Activated CD4-positive, alpha-beta T cell treated with anti-CD3 and anti-CD28 coated beads, Interleukin-2, amount 10 ng/mL, durations not matched to agents 7 days and 5 days (primary cell): ENCODE measurements at regions not wholly inside any gene's neighbourhood (a gene's known extent, or its start where the extent isn't known, plus 50 kb on each side); places are given as distances from the start of the nearest gene placed in this dataset.

Experiments used
- CTCF ChIA-PET: fragments of 350-600 bp; sonication (Branson Sonifier 250); formaldehyde crosslinking; loops from one replicate; lab custom pipeline; 2021; ENCODE audit warnings: antibody characterized with exemption; lab: Charles Lee
- POLR2A ChIA-PET: fragments of 350-600 bp; sonication (Branson Sonifier 250); formaldehyde crosslinking; loops from one replicate; lab custom pipeline; 2021; ENCODE audit warnings: antibody characterized with exemption; lab: Charles Lee
- DNase-seq: peaks from one replicate; pipeline ENCODE4 v3.0.0-alpha.2; 2020
- H3K27ac Mint-ChIP-seq: one replicate; pipeline ENCODE4 v1.8.0; 2021; ENCODE audit warnings: mild to moderate bottlenecking, moderate library complexity, mixed read lengths
- H3K27me3 Mint-ChIP-seq: one replicate; pipeline ENCODE4 v1.8.0; 2021; ENCODE audit warnings: mixed read lengths
- H3K36me3 Mint-ChIP-seq: one replicate; pipeline ENCODE4 v1.8.0; 2021; ENCODE audit warnings: low read depth, mixed read lengths
- H3K4me1 Mint-ChIP-seq: one replicate; pipeline ENCODE4 v1.8.0; 2021; ENCODE audit warnings: mixed read lengths
- H3K4me3 Mint-ChIP-seq: one replicate; pipeline ENCODE4 v1.8.0; 2021; ENCODE audit warnings: mild to moderate bottlenecking, moderate library complexity, mixed read lengths
- H3K9me3 Mint-ChIP-seq: one replicate; pipeline ENCODE4 v1.8.0; 2021; ENCODE audit warnings: mixed read lengths

- Mint-ChIP-seq H3K9me3 (no peaks in the 10 kb centered on the region), H3K4me1 (no peaks in the 10 kb centered on the region), H3K27me3 (no peaks in the 10 kb centered on the region), H3K4me3 (no peak overlapping the region), H3K36me3 (no peaks in the 10 kb centered on the region), H3K27ac (no peak overlapping the region)
- CTCF ChIA-PET: no interaction called here
- POLR2A ChIA-PET: no interaction called here
- DNase-seq: no peak
These were observed 1474.6 kb upstream of the TENM3 start for GRCh38 chr4:180768610-180769009.

DNA sequence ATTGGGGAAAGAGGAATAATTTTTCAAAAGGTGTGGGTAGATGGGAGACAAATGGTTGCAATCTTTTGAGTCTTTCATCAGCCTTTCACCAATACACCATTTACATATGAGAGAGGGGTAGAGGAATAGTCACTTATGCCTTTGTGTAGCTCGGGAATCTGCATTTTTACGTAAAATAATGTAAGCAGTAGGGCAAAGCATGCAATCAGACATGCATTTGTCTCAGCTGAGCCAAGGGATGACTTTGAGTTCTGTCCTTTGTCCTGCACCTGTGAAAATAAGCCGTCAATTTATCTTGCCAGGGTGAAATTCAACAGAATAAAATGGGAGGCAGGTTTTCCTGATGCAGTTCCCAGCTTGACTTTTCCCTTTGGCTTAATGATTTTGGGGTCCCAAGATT is 1473.4 kb upstream of the TENM3 start:
- Mint-ChIP-seq H3K9me3 (no peaks in the 10 kb centered on the region), H3K27me3 (no peaks in the 10 kb centered on the region), H3K4me3 (no peak overlapping the region), H3K36me3 (no peaks in the 10 kb centered on the region), H3K27ac (no peak overlapping the region), H3K4me1 (no peaks in the 10 kb centered on the region)
- POLR2A ChIA-PET: no interaction called here
- CTCF ChIA-PET: no interaction called here
- no peak for DNase-seq

- ChIA-PET POLR2A (no interaction called here), CTCF (no interaction called here)
- no peaks in the 10 kb centered on the region for H3K36me3 Mint-ChIP-seq
- H3K9me3 Mint-ChIP-seq: no peaks in the 10 kb centered on the region
- H3K27ac Mint-ChIP-seq: no peak overlapping the region
- no peaks in the 10 kb centered on the region for H3K27me3 Mint-ChIP-seq
- DNase-seq: no peak
- no peaks in the 10 kb centered on the region for H3K4me1 Mint-ChIP-seq
- H3K4me3 Mint-ChIP-seq: no peak overlapping the region
These were observed 1472.9 kb upstream of the TENM3 start for GRCh38 chr4:180770265-180770664.

DNA sequence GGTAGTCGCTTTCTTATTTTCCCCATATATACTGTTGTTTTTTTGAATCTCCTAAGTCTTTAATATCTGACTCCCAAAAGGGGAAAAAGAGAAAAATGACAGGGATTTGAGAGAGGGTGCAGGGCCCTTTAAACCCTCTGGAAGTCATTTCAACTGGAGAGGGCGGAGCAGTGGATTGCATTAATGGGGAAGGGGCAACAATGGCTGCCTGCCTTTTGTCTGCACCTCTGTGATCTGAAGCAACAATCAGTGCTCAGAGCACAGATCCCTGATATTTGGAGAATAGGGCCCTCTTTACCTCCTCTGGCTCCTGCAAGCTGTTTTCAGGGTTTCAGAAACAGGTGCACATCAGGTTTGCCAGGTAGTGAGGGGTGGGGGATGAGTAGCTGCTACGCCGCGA is 1458.3 kb upstream of the TENM3 start:
- no peaks in the 10 kb centered on the region for H3K27me3 Mint-ChIP-seq
- DNase-seq: no peak
- no peak overlapping the region for H3K27ac Mint-ChIP-seq
- no peaks in the 10 kb centered on the region for H3K36me3 Mint-ChIP-seq
- no peak overlapping the region for H3K4me3 Mint-ChIP-seq
- H3K4me1 Mint-ChIP-seq: no peaks in the 10 kb centered on the region
- no peaks in the 10 kb centered on the region for H3K9me3 Mint-ChIP-seq
- ChIA-PET CTCF (no interaction called here), POLR2A (no interaction called here)

GRCh38 chr4:180788729-180789128 is 1454.5 kb upstream of the TENM3 start:
- POLR2A ChIA-PET: no interaction called here
- CTCF ChIA-PET: no interaction called here
- no peak for DNase-seq
- H3K27ac Mint-ChIP-seq: no peak overlapping the region
- H3K27me3 Mint-ChIP-seq: no peaks in the 10 kb centered on the region
- H3K9me3 Mint-ChIP-seq: no peaks in the 10 kb centered on the region
- H3K4me1 Mint-ChIP-seq: no peaks in the 10 kb centered on the region
- no peaks in the 10 kb centered on the region for H3K36me3 Mint-ChIP-seq
- H3K4me3 Mint-ChIP-seq: no peak overlapping the region

GRCh38 chr4:180789929-180790328 is 1453.3 kb upstream of the TENM3 start:
- H3K4me1 Mint-ChIP-seq: no peaks in the 10 kb centered on the region
- no peaks in the 10 kb centered on the region for H3K36me3 Mint-ChIP-seq
- H3K9me3 Mint-ChIP-seq: no peaks in the 10 kb centered on the region
- H3K27me3 Mint-ChIP-seq: no peaks in the 10 kb centered on the region
- no peak for DNase-seq
- no peak overlapping the region for H3K4me3 Mint-ChIP-seq
- H3K27ac Mint-ChIP-seq: no peak overlapping the region
- CTCF ChIA-PET: no interaction called here
- POLR2A ChIA-PET: no interaction called here

DNA sequence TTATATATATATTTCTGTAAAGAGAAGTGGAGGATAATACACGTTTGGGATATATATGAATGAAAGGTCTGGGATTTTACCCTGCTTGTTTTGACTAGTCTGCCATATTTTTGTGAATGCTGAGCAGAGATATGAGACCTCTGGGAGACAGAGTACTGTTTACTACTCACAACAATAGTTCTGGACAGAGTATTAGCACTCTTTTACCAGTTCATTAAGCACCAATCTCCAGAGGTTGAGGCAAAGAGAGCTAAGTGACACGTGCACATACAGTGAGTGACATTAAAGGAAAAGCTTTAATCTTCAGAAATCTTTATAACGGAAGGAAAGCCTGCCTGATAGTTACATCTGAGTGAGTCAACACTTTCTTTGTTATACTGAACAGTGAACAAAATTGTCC is 1452.7 kb upstream of the TENM3 start:
- no peak overlapping the region for H3K4me3 Mint-ChIP-seq
- no peaks in the 10 kb centered on the region for H3K9me3 Mint-ChIP-seq
- H3K27me3 Mint-ChIP-seq: no peaks in the 10 kb centered on the region
- DNase-seq: no peak
- H3K27ac Mint-ChIP-seq: no peak overlapping the region
- ChIA-PET POLR2A (no interaction called here), CTCF (no interaction called here)
- H3K4me1 Mint-ChIP-seq: no peaks in the 10 kb centered on the region
- H3K36me3 Mint-ChIP-seq: no peaks in the 10 kb centered on the region

DNA sequence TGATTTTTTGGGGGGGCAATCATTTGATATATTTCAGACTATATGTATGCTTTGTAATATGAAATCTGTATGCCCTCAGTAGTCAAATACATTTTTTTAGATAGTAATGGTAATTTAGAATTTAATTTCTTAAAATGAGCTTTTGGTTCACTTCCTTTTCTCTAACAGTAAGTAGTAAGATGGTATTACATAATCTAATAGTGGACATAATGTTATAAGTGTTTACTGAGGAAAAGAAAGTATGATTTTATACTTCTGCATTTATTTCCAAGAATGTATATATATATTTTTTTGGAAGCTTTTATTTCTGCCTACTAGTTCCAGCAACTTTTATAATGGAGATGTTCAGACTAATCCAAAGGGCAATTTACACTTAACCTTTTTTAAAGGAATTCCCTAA is 1450.7 kb upstream of the TENM3 start:
- H3K9me3 Mint-ChIP-seq: no peaks in the 10 kb centered on the region

DNA sequence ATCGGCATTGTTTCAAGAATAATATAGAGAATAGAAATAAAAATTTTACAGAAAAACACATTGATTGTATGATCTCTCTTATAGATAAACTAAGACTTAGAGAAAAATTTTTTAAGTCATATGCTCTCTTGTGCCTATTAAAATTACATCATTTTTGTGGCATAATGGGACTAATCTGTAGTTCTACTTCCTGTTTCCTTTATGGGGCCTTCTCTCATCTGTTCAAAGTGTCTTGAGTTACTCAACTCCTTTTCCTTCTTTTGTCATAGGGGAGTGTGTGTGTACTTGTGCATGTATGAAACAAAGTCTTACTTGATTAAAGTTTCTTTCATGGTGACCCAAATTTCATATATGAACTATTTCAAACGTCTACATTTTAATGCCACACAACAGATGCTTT is 1448.9 kb upstream of the TENM3 start:
- Mint-ChIP-seq H3K4me3 (no peak overlapping the region), H3K9me3 (no peaks in the 10 kb centered on the region), H3K4me1 (no peaks in the 10 kb centered on the region), H3K27ac (no peak overlapping the region), H3K36me3 (no peaks in the 10 kb centered on the region), H3K27me3 (no peaks in the 10 kb centered on the region)
- ChIA-PET POLR2A (no interaction called here), CTCF (no interaction called here)
- no peak for DNase-seq

More for the DNA sequence above, 1450.7 kb upstream of the TENM3 start:
- H3K27ac Mint-ChIP-seq: no peak overlapping the region
- no peaks in the 10 kb centered on the region for H3K4me1 Mint-ChIP-seq
- DNase-seq: no peak
- CTCF ChIA-PET: no interaction called here
- H3K27me3 Mint-ChIP-seq: no peaks in the 10 kb centered on the region
- POLR2A ChIA-PET: no interaction called here
- no peak overlapping the region for H3K4me3 Mint-ChIP-seq
- no peaks in the 10 kb centered on the region for H3K36me3 Mint-ChIP-seq

DNA sequence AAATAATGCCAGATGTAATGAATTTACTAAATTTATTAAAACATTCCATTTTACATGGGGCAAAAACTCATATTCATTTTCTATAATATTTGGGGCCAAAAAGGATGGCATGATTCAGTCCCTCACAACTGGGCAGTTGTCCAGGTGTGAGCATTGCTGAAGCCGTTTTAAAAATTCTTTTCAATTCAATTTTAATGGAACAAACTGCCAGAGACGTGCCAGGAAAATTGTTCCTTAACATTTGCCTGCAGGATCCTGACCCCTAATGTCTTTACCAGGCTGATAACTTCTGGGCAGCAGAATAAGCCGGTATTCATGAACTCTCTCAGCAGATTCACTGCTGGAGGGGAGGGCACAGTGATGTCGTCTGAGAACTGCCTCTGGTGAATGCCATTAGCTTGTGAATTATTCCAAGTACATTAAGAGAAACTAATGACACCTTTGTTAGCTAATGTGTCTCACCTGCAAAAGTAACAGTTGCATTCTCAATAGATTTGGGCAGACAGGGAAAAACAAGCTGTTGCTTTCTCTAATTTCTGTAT is 1445.1 kb upstream of the TENM3 start:
- Mint-ChIP-seq H3K4me1 (no peaks in the 10 kb centered on the region), H3K36me3 (no peaks in the 10 kb centered on the region), H3K27me3 (no peaks in the 10 kb centered on the region), H3K27ac (no peak overlapping the region), H3K4me3 (no peak overlapping the region), H3K9me3 (no peaks in the 10 kb centered on the region)
- DNase-seq: no peak
- POLR2A ChIA-PET: no interaction called here
- CTCF ChIA-PET: no interaction called here

- H3K9me3 Mint-ChIP-seq: no peaks in the 10 kb centered on the region
- DNase-seq: no peak
- H3K36me3 Mint-ChIP-seq: no peaks in the 10 kb centered on the region
- H3K27ac Mint-ChIP-seq: no peak overlapping the region
- CTCF ChIA-PET: no interaction called here
- no peak overlapping the region for H3K4me3 Mint-ChIP-seq
- no peaks in the 10 kb centered on the region for H3K27me3 Mint-ChIP-seq
- POLR2A ChIA-PET: no interaction called here
- no peaks in the 10 kb centered on the region for H3K4me1 Mint-ChIP-seq
These were observed 1443.4 kb upstream of the TENM3 start for GRCh38 chr4:180799798-180800197.

- no peak for DNase-seq
- H3K27ac Mint-ChIP-seq: no peak overlapping the region
- no peaks in the 10 kb centered on the region for H3K9me3 Mint-ChIP-seq
- H3K27me3 Mint-ChIP-seq: no peaks in the 10 kb centered on the region
- H3K4me3 Mint-ChIP-seq: no peak overlapping the region
- no peaks in the 10 kb centered on the region for H3K36me3 Mint-ChIP-seq
- CTCF ChIA-PET: no interaction called here
- H3K4me1 Mint-ChIP-seq: no peaks in the 10 kb centered on the region
- POLR2A ChIA-PET: no interaction called here
These were observed 1438.1 kb upstream of the TENM3 start for GRCh38 chr4:180805101-180805500.

DNA sequence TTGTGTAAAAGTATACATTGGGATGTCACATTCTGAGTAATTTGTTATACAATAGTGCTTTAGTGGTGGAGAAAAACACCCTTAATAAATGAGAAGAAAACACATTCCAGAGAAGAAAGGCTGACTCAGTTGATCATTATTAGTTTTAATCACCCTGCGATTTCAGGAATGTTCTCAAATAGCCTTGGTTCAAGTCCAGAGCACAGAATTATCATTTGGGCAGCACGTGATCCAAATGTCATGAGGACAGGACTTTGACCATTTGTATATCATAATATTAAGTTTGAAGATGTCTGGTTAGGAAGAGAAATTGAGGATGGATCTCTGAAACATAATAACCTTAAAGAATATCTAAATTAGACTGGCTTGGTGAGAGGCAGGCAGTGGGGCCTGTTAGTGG is 1434.3 kb upstream of the TENM3 start:
- H3K9me3 Mint-ChIP-seq: no peaks in the 10 kb centered on the region
- H3K27me3 Mint-ChIP-seq: no peaks in the 10 kb centered on the region
- H3K4me1 Mint-ChIP-seq: no peaks in the 10 kb centered on the region
- H3K36me3 Mint-ChIP-seq: no peaks in the 10 kb centered on the region
- ChIA-PET POLR2A (no interaction called here), CTCF (no interaction called here)
- DNase-seq: no peak
- H3K4me3 Mint-ChIP-seq: no peak overlapping the region
- no peak overlapping the region for H3K27ac Mint-ChIP-seq

- H3K4me3 Mint-ChIP-seq: no peak overlapping the region
- H3K27me3 Mint-ChIP-seq: no peaks in the 10 kb centered on the region
- CTCF ChIA-PET: no interaction called here
- H3K4me1 Mint-ChIP-seq: no peaks in the 10 kb centered on the region
- no peaks in the 10 kb centered on the region for H3K9me3 Mint-ChIP-seq
- H3K27ac Mint-ChIP-seq: no peak overlapping the region
- no peaks in the 10 kb centered on the region for H3K36me3 Mint-ChIP-seq
- POLR2A ChIA-PET: no interaction called here
- DNase-seq: no peak
These were observed 1433.8 kb upstream of the TENM3 start for GRCh38 chr4:180809439-180809838.
